HCT116 (cell line): ENCODE measurements at regions not wholly inside any gene's neighbourhood (a gene's known extent, or its start where the extent isn't known, plus 50 kb on each side); places are given as distances from the start of the nearest gene placed in this dataset.

ENCODE experiments used
- ATAC-seq: fragments of 200-7000 bp; cut with Tn5 transposase; 2 replicates; pipeline ENCODE4 v1.9.1; 2020; ENCODE audit warnings: mild to moderate bottlenecking, moderate library complexity
- BruUV-seq: library from RNA; stranded (reverse); fragments of 400-500 nt; replicated peaks from 2 replicates; lab custom pipeline; 2021; lab: Mats Ljungman, UMichigan
- CTCF ChIA-PET: fragments of 300-600 bp; sonication (Branson Sonifier 250); formaldehyde crosslinking; loops from one replicate; lab custom pipeline; 2021; ENCODE audit warnings: antibody characterized with exemption; lab: Charles Lee
- POLR2A ChIA-PET: fragments of 300-600, 350-600 bp; sonication (Branson Sonifier 250); formaldehyde crosslinking; loops from one replicate; lab custom pipeline; 2021; ENCODE audit warnings: antibody characterized with exemption; lab: Charles Lee
- RAD21 ChIA-PET, 2 experiments: fragments of 300-600 bp; sonication (Branson Sonifier 250); formaldehyde crosslinking; loops; one replicate each; lab custom pipeline; 2023; ENCODE audit warnings: low total read pairs in 2 of 2; ENCODE audit not compliant: uncharacterized antibody in 2 of 2, unreplicated experiment in 2 of 2, low non-redundant PET in 1 of 2; lab: Charles Lee
- DNase-seq: peaks from one replicate; pipeline ENCODE4 v3.0.0-alpha.2; 2010; ENCODE audit warnings: low read depth, low spot score
- H2AFZ ChIP-seq: fragments of 200-600 bp; shearing (Covaris generic), sonication (generic); 2 replicates; pipeline ENCODE4 v1.6.1; 2017; ENCODE audit warnings: low read depth, mixed run types, mixed read lengths, antibody characterized with exemption, low read length; ENCODE audit not compliant: poor library complexity, severe bottlenecking
- H3K27ac ChIP-seq: 2 replicates; pipeline ENCODE4 v1.5.1; 2012; ENCODE audit warnings: low read depth, low read length
- H3K27me3 ChIP-seq: fragments of 200-600 bp; sonication (generic); 2 replicates; pipeline ENCODE4 v1.6.1; 2016; ENCODE audit warnings: mixed run types, low read length, mixed read lengths; ENCODE audit not compliant: insufficient read depth
- H3K36me3 ChIP-seq, 2 experiments: fragments of 200-500 bp in 1 of 2; fragments of 200-600 bp in 1 of 2; sonication (Bioruptor generic) in 1 of 2; sonication (generic) in 1 of 2; 2 replicates each; pipeline versions ENCODE4 v1.5.1 to v1.6.1; 2014 to 2016; ENCODE audit warnings: low read length in 2 of 2, inconsistent platforms in 1 of 2, mixed read lengths in 1 of 2, mixed run types in 1 of 2; ENCODE audit not compliant: insufficient read depth in 2 of 2, control insufficient read depth in 1 of 2
- H3K4me1 ChIP-seq, 2 experiments: fragments of 200-600 bp in 1 of 2; sonication (generic) in 1 of 2; 2 replicates each; pipeline versions ENCODE4 v1.5.1 to v1.6.1; 2012 to 2017; ENCODE audit warnings: low read length in 2 of 2, inconsistent platforms in 1 of 2, mild to moderate bottlenecking in 1 of 2, mixed read lengths in 1 of 2, mixed run types in 1 of 2, moderate library complexity in 1 of 2; ENCODE audit not compliant: insufficient read depth in 2 of 2, control insufficient read depth in 1 of 2
- H3K4me2 ChIP-seq: fragments of 200-600 bp; sonication (generic); 2 replicates; pipeline ENCODE4 v1.6.1; 2017; ENCODE audit warnings: mixed run types, low read length, mixed read lengths
- H3K4me3 ChIP-seq, 2 experiments: fragments of 200-600 bp in 1 of 2; sonication (generic) in 1 of 2; replicated peaks in 1 of 2; 2 replicates each; pipeline ENCODE4 v1.5.1; 2011 to 2016; ENCODE audit warnings: low read length in 2 of 2, control low read depth in 1 of 2, low read depth in 1 of 2, mild to moderate bottlenecking in 1 of 2, mixed read lengths in 1 of 2, mixed run types in 1 of 2
- H3K79me2 ChIP-seq: fragments of 200-600 bp; sonication (generic); 2 replicates; pipeline ENCODE4 v1.6.1; 2017; ENCODE audit warnings: mild to moderate bottlenecking, mixed run types, low read length, moderate library complexity, mixed read lengths; ENCODE audit not compliant: insufficient read depth
- H3K9ac ChIP-seq: fragments of 200-600 bp; sonication (generic); 2 replicates; pipeline ENCODE4 v1.6.1; 2016; ENCODE audit warnings: low read length, mixed read lengths
- H3K9me2 ChIP-seq: fragments of 200-600 bp; sonication (generic), shearing (Covaris generic); 2 replicates; pipeline ENCODE4 v1.6.1; 2017; ENCODE audit warnings: mixed run types, mild to moderate bottlenecking, moderate library complexity; ENCODE audit not compliant: insufficient read depth
- H3K9me3 ChIP-seq, 2 experiments: fragments of 200-500 bp in 1 of 2; fragments of 200-600 bp in 1 of 2; sonication (Bioruptor generic) in 1 of 2; sonication (generic) in 1 of 2; 2 replicates each; pipeline ENCODE4 v1.6.1; 2014 to 2017; ENCODE audit warnings: low read length in 2 of 2, mixed read lengths in 2 of 2, inconsistent platforms in 1 of 2, low read depth in 1 of 2, mild to moderate bottlenecking in 1 of 2, mixed run types in 1 of 2, moderate library complexity in 1 of 2; ENCODE audit not compliant: control insufficient read depth in 1 of 2, insufficient read depth in 1 of 2
- H4K20me1 ChIP-seq: fragments of 200-600 bp; sonication (generic), shearing (Covaris generic); 2 replicates; pipeline ENCODE4 v1.6.1; 2017; ENCODE audit warnings: mixed run types, mild to moderate bottlenecking, moderate library complexity; ENCODE audit not compliant: insufficient read depth
- JUND ChIP-seq: IDR thresholded peaks from 2 replicates; pipeline ENCODE4 v1.6.1; 2012
- RAD21 ChIP-seq: IDR thresholded peaks from 2 replicates; pipeline ENCODE4 v1.6.1; 2012; ENCODE audit warnings: low read depth, mild to moderate bottlenecking
- REST ChIP-seq: IDR thresholded peaks from 2 replicates; pipeline ENCODE4 v1.6.1; 2012; ENCODE audit warnings: low read depth
- SIN3A ChIP-seq: IDR thresholded peaks from 2 replicates; pipeline ENCODE4 v1.6.1; 2012; ENCODE audit warnings: low read depth
- YY1 ChIP-seq: IDR thresholded peaks from 2 replicates; pipeline ENCODE4 v1.6.1; 2011; ENCODE audit warnings: low read length, low read depth, moderate library complexity, mild to moderate bottlenecking; ENCODE audit not compliant: insufficient replicate concordance; ENCODE audit errors: extremely low read depth
- intact Hi-C: fragments of 100-400 bp; cut with micrococcal nuclease; formaldehyde crosslinking; loops from 2 replicates; pipeline ENCODE4 v1.10.0; 2022
- TF ChIP-seq, protein P1 (sequence below): IDR thresholded peaks from 2 replicates; pipeline ENCODE4 v1.6.1; 2011; ENCODE audit warnings: mild to moderate bottlenecking, low read length, moderate library complexity; ENCODE audit not compliant: insufficient replicate concordance; ENCODE audit errors: extremely low read depth

- no peak overlapping the region for H3K4me3 ChIP-seq
- intact Hi-C loops: no loop called here
- no peaks in the 10 kb centered on the region for H3K36me3 ChIP-seq
- no peak overlapping the region for H3K4me2 ChIP-seq
- BruUV-seq: no TSS peak
- ChIA-PET CTCF (no interaction called here), POLR2A (no interaction called here), RAD21 (no interaction called here)
- H4K20me1 ChIP-seq: no peaks in the 10 kb centered on the region
- ATAC-seq (no peak), DNase-seq (no peak)
- no peaks in the 10 kb centered on the region for H3K9me2 ChIP-seq
- H3K79me2 ChIP-seq: no peaks in the 10 kb centered on the region
- H3K27ac ChIP-seq: no peak overlapping the region
- peaks cover 52% of the 10 kb centered on the region for H3K27me3 ChIP-seq
- no peak overlapping the region for H2AFZ ChIP-seq
- TF ChIP-seq, protein P1, sequence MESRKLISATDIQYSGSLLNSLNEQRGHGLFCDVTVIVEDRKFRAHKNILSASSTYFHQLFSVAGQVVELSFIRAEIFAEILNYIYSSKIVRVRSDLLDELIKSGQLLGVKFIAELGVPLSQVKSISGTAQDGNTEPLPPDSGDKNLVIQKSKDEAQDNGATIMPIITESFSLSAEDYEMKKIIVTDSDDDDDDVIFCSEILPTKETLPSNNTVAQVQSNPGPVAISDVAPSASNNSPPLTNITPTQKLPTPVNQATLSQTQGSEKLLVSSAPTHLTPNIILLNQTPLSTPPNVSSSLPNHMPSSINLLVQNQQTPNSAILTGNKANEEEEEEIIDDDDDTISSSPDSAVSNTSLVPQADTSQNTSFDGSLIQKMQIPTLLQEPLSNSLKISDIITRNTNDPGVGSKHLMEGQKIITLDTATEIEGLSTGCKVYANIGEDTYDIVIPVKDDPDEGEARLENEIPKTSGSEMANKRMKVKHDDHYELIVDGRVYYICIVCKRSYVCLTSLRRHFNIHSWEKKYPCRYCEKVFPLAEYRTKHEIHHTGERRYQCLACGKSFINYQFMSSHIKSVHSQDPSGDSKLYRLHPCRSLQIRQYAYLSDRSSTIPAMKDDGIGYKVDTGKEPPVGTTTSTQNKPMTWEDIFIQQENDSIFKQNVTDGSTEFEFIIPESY: no peak
- H3K4me1 ChIP-seq: no peaks in the 10 kb centered on the region
- H3K9ac ChIP-seq: no peak overlapping the region
- H3K9me3 ChIP-seq: no peaks in the 10 kb centered on the region
Observed at GRCh38 chr2:217529271-217529670, 473.5 kb downstream of the TNS1 start.

GRCh38 chr2:217527590-217528202 is 475.1 kb downstream of the TNS1 start:
- no peaks in the 10 kb centered on the region for H4K20me1 ChIP-seq
- H3K4me2 ChIP-seq: no peak overlapping the region
- no peaks in the 10 kb centered on the region for H3K9me2 ChIP-seq
- no TSS peak for BruUV-seq
- H3K27me3 ChIP-seq: peaks cover 46% of the 10 kb centered on the region
- POLR2A ChIA-PET: no interaction called here
- RAD21 ChIA-PET: no interaction called here
- no peak for ATAC-seq
- H3K27ac ChIP-seq: no peak overlapping the region
- intact Hi-C loops: no loop called here
- H3K36me3 ChIP-seq: no peaks in the 10 kb centered on the region
- no peaks in the 10 kb centered on the region for H3K79me2 ChIP-seq
- CTCF ChIA-PET: no interaction called here
- H3K9me3 ChIP-seq: no peaks in the 10 kb centered on the region
- H2AFZ ChIP-seq: no peak overlapping the region
- no peak for DNase-seq
- H3K4me1 ChIP-seq: no peaks in the 10 kb centered on the region
- H3K4me3 ChIP-seq: no peak overlapping the region
- TF ChIP-seq JUND (no peak), REST (no peak), SIN3A (no peak), YY1 (no peak), RAD21 (no peak)
- no peak overlapping the region for H3K9ac ChIP-seq
